OCI-LY7 (cell line): ENCODE measurements at regions not wholly inside any gene's neighbourhood (a gene's known extent, or its start where the extent isn't known, plus 50 kb on each side); places are given as distances from the start of the nearest gene placed in this dataset.

Experiments used
- BruUV-seq: library from RNA; stranded (reverse); fragments of 400-500 nt; replicated peaks from 2 replicates; lab custom pipeline; 2021; lab: Mats Ljungman, UMichigan
- CTCF ChIA-PET: fragments of 300-600 bp; sonication (Branson Sonifier 250); formaldehyde crosslinking; loops from one replicate; lab custom pipeline; 2022; ENCODE audit warnings: antibody characterized with exemption; ENCODE audit not compliant: unreplicated experiment; lab: Charles Lee
- POLR2A ChIA-PET: fragments of 300-600 bp; sonication (Branson Sonifier 250); formaldehyde crosslinking; loops from one replicate; lab custom pipeline; 2022; ENCODE audit warnings: antibody characterized with exemption; lab: Charles Lee
- DNase-seq: peaks from one replicate; pipeline ENCODE4 v3.0.0-alpha.2; 2015; ENCODE audit warnings: low spot score
- H2AFZ ChIP-seq: fragments of 200-600 bp; sonication (generic), shearing (Covaris generic); 2 replicates; pipeline ENCODE4 v1.6.1; 2014; ENCODE audit warnings: mild to moderate bottlenecking, antibody characterized with exemption, low read length, moderate library complexity
- H3K27ac ChIP-seq: fragments of 200-600 bp; sonication (generic); 2 replicates; pipeline ENCODE4 v1.5.1; 2014; ENCODE audit warnings: mixed run types, low read depth, mild to moderate bottlenecking, moderate library complexity, low read length, inconsistent platforms; ENCODE audit not compliant: poor library complexity, severe bottlenecking
- H3K36me3 ChIP-seq: fragments of 200-600 bp; sonication (generic); 2 replicates; pipeline ENCODE4 v1.6.1; 2014; ENCODE audit warnings: mild to moderate bottlenecking, antibody characterized with exemption, low read length, moderate library complexity, mixed read lengths; ENCODE audit not compliant: insufficient read depth
- H3K4me1 ChIP-seq: fragments of 200-600 bp; sonication (generic); 2 replicates; pipeline ENCODE4 v1.5.1; 2014; ENCODE audit warnings: mild to moderate bottlenecking, low read length; ENCODE audit not compliant: insufficient read depth, poor library complexity, severe bottlenecking
- H3K4me2 ChIP-seq: fragments of 200-600 bp; sonication (generic); 2 replicates; pipeline ENCODE4 v1.6.1; 2014; ENCODE audit warnings: mild to moderate bottlenecking, low read length
- H3K4me3 ChIP-seq: fragments of 200-600 bp; sonication (generic); 2 replicates; pipeline ENCODE4 v1.5.1; 2014; ENCODE audit warnings: mild to moderate bottlenecking, low read depth, low read length; ENCODE audit not compliant: poor library complexity, severe bottlenecking
- H3K79me2 ChIP-seq: fragments of 200-600 bp; sonication (generic); 2 replicates; pipeline ENCODE4 v1.6.1; 2016; ENCODE audit warnings: low read depth, mild to moderate bottlenecking, low read length, moderate library complexity, mixed read lengths; ENCODE audit not compliant: insufficient read depth
- H3K9me2 ChIP-seq: fragments of 200-600 bp; sonication (generic); 2 replicates; pipeline ENCODE4 v1.6.1; 2016; ENCODE audit warnings: mild to moderate bottlenecking, low read length, mixed read lengths; ENCODE audit not compliant: insufficient read depth
- H3K9me3 ChIP-seq: fragments of 200-600 bp; sonication (generic); 2 replicates; pipeline ENCODE4 v1.6.1; 2014; ENCODE audit warnings: mild to moderate bottlenecking, mixed run types, low read length, mixed read lengths
- H4K20me1 ChIP-seq: fragments of 200-600 bp; sonication (generic); 2 replicates; pipeline ENCODE4 v1.6.1; 2014; ENCODE audit warnings: mild to moderate bottlenecking, antibody characterized with exemption, low read length, moderate library complexity, mixed read lengths; ENCODE audit not compliant: insufficient read depth
- EZH2phosphoT487 ChIP-seq: fragments of 200-600 bp; sonication (generic); IDR thresholded peaks from 2 replicates; pipeline ENCODE4 v1.6.1; 2018; ENCODE audit warnings: low read depth, borderline replicate concordance, mild to moderate bottlenecking, mixed run types, antibody characterized with exemption, low read length, moderate library complexity, mixed read lengths
- intact Hi-C: fragments of 100-400 bp; cut with micrococcal nuclease; formaldehyde crosslinking; loops from one replicate; pipeline ENCODE4 v1.10.0; 2022; ENCODE audit not compliant: unreplicated experiment
- TF ChIP-seq, protein P1 (sequence below): fragments of 200-600 bp; sonication (generic); conservative IDR thresholded peaks from 2 replicates; pipeline ENCODE4 v1.5.1; 2014; ENCODE audit warnings: mild to moderate bottlenecking, antibody characterized with exemption, low read length, moderate library complexity, mixed read lengths

DNA sequence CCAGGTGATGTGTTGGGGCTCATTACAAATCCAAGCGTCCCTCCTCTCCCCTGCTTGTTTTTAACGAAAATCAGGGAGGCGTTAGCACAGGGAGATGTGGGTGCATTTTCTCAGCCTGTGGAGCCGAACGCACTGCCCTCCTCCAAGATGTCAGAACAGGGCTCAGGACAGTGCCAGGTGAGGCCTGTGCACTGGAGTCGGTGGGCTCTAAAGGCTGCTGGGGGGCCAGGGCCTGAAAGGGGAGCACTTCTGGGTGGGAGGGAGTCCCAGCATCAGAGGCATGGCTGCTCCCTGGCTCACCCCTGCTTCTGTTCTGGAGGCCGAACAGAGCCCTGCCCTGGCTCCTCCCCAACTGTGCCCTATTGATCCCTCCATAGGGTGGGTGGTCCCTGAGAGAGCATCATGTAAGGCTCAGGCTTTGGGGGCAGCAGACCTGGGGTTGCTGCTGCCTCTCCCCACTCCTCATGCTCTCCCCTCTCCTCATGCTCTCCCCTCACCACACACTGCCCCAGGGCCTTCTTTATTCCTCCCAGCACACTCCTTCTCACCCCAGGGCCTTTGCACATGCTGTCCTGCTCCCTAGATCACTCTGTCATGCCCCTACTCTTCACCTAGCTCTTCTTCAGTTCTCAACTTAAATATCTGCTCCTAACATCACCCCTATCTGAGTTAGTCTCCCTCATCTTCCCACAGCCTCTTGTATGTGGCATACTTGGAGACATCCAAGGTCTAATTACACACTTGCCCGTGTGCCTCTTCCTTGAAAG is 725.2 kb downstream of the PTPRU start:
- TF ChIP-seq, protein P1, sequence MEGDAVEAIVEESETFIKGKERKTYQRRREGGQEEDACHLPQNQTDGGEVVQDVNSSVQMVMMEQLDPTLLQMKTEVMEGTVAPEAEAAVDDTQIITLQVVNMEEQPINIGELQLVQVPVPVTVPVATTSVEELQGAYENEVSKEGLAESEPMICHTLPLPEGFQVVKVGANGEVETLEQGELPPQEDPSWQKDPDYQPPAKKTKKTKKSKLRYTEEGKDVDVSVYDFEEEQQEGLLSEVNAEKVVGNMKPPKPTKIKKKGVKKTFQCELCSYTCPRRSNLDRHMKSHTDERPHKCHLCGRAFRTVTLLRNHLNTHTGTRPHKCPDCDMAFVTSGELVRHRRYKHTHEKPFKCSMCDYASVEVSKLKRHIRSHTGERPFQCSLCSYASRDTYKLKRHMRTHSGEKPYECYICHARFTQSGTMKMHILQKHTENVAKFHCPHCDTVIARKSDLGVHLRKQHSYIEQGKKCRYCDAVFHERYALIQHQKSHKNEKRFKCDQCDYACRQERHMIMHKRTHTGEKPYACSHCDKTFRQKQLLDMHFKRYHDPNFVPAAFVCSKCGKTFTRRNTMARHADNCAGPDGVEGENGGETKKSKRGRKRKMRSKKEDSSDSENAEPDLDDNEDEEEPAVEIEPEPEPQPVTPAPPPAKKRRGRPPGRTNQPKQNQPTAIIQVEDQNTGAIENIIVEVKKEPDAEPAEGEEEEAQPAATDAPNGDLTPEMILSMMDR: no peak
- TF ChIP-seq EZH2phosphoT487: no peak
- ChIA-PET CTCF (no interaction called here), POLR2A (no interaction called here)
- no TSS peak for BruUV-seq
- no peak overlapping the region for H2AFZ ChIP-seq
- no peaks in the 10 kb centered on the region for H3K79me2 ChIP-seq
- no peaks in the 10 kb centered on the region for H3K9me3 ChIP-seq
- H3K4me3 ChIP-seq: no peak overlapping the region
- intact Hi-C loops: no loop called here
- H3K4me1 ChIP-seq: no peaks in the 10 kb centered on the region
- no peaks in the 10 kb centered on the region for H3K9me2 ChIP-seq
- no peak overlapping the region for H3K27ac ChIP-seq
- no peak overlapping the region for H3K4me2 ChIP-seq
- H3K36me3 ChIP-seq: no peaks in the 10 kb centered on the region
- H4K20me1 ChIP-seq: no peaks in the 10 kb centered on the region
- DNase-seq: no peak

DNA sequence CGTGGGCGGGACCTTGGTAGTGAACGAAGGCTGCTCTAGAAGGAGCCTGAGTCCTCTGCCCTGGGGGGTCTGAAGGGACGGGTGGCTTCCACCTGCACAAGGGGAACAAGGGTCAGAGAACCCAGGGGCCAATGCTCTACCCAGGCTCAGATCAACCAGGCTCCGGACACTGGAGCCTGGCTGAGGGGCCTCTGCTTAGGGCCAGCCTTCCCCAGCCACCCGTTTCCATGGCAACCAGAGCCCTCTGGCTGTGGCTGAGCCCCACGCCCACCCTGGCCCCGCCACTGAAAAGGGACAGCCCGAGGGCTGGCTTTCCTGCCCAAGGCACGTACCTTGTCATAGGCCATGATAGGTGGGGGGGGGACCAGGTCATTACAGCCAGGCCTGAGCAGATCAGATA is 724.6 kb downstream of the PTPRU start:
- DNase-seq: no peak
- no peak overlapping the region for H2AFZ ChIP-seq
- no TSS peak for BruUV-seq
- H3K9me2 ChIP-seq: no peaks in the 10 kb centered on the region
- H3K9me3 ChIP-seq: no peaks in the 10 kb centered on the region
- ChIA-PET CTCF (no interaction called here), POLR2A (no interaction called here)
- TF ChIP-seq, protein P1: no peak
- TF ChIP-seq EZH2phosphoT487: no peak
- H3K4me1 ChIP-seq: no peaks in the 10 kb centered on the region
- H3K79me2 ChIP-seq: no peaks in the 10 kb centered on the region
- intact Hi-C loops: no loop called here
- H3K36me3 ChIP-seq: no peaks in the 10 kb centered on the region
- no peaks in the 10 kb centered on the region for H4K20me1 ChIP-seq
- H3K4me2 ChIP-seq: no peak overlapping the region
- no peak overlapping the region for H3K27ac ChIP-seq
- H3K4me3 ChIP-seq: no peak overlapping the region

DNA sequence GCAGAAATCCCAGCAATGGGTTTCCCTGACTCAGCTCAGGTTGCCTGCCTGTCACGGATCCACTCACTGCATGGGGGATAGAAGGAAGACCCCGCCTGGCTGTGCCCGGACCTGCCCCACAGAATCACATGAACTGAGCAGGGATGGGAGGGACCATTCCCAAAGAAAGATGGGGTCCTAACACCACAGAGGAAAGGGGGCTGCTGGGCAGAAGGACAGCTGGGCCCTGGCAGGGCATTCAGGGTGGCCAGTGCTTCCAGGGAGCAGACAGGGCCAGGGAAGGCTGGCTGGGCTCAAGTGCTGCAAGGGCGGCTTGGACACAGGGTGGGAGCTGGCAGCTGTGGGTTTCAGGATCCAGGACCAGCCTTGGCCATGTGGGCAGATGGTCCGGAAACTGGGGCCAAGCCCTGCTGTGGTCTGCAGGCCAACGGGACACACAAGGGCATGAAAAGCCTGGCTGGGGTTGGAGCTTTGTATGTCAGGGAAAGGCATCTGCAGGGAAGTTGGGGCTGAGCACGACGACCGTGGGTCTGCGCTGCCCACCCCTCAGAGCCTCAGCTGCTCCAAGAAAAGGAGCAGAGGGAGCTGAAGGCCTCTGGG is 723.9 kb downstream of the PTPRU start:
- intact Hi-C loops: no loop called here
- ChIA-PET CTCF (no interaction called here), POLR2A (no interaction called here)

More for the DNA sequence above, 723.9 kb downstream of the PTPRU start:
- Histone ChIP-seq H3K4me1 (no peaks in the 10 kb centered on the region), H3K4me2 (no peak overlapping the region), H3K36me3 (no peaks in the 10 kb centered on the region), H4K20me1 (no peaks in the 10 kb centered on the region), H3K4me3 (no peak overlapping the region), H3K27ac (no peak overlapping the region), H2AFZ (no peak overlapping the region), H3K79me2 (no peaks in the 10 kb centered on the region), H3K9me2 (no peaks in the 10 kb centered on the region), H3K9me3 (no peaks in the 10 kb centered on the region)
- TF ChIP-seq EZH2phosphoT487: no peak
- TF ChIP-seq, protein P1: no peak
- no TSS peak for BruUV-seq
- no peak for DNase-seq
